Lower leg skin (tissue), 4 donors: ENCODE measurements at regions not wholly inside any gene's neighbourhood (a gene's known extent, or its start where the extent isn't known, plus 50 kb on each side); places are given as distances from the start of the nearest gene placed in this dataset.
"Not testable (repeated sequence)": the region's sequence is repeated elsewhere in the genome, so short reads cannot be mapped to it uniquely, and the experiment has no call there.

Source experiments
- DNase-seq, 2 donors: peaks; one replicate each; pipeline ENCODE4 v3.0.0-alpha.2; 2019; ENCODE audit warnings: low spot score in 2 of 2
- H3K4me3 ChIP-seq: fragments of 200-600 bp; sonication (generic); 2 replicates; pipeline ENCODE4 v1.5.1; 2017; ENCODE audit warnings: mild to moderate bottlenecking, low read depth; ENCODE audit not compliant: poor library complexity, severe bottlenecking
- POLR2A ChIP-seq, 2 donors: fragments of 450-650 bp; IDR thresholded peaks; one replicate each; pipeline ENCODE4 v1.6.1; 2016 to 2017; ENCODE audit warnings: antibody characterized with exemption in 2 of 2, mild to moderate bottlenecking in 1 of 2, moderate library complexity in 1 of 2
- whole genome bisulfite sequencing, 2 donors: methylation state at CpG; one replicate each; pipeline ENCODE4 v1.1.5; 2018; 5-methylcytosine and 5-hydroxymethylcytosine counted together
- intact Hi-C: fragments of 100-400 bp; cut with DNase I; formaldehyde crosslinking; loops from one replicate; pipeline ENCODE4 v1.15.0; 2023; ENCODE audit warnings: low total_unique reads
- TF ChIP-seq, protein P1 (sequence below), 3 donors: fragments of 450-650 bp; IDR thresholded peaks; one replicate each; pipeline ENCODE4 v1.5.1; 2016; ENCODE audit warnings: antibody characterized with exemption in 3 of 3, mild to moderate bottlenecking in 3 of 3, moderate library complexity in 2 of 3

DNA sequence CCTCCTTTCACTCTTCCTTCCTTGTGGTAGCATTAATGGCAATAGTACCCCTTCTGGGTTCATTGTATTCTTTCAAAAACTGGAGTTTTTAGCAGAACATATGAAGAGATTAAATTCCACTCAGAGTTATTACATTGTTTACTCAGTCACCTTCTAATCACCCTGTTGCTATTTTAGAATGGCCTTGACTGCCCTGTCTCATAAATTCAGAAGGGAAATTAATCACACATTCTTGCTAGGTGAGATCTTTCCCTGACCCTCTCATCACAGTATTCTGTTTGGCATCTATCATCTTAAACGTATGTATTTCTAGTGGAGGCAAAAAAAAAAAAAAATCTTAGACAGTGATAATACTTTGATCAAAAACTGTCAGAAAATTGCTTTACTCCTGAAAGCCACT lies 760.4 kb downstream of the ADCYAP1 start:
- 28 to 49% methylated on average over 1 of the region's 1 CpG for WGBS, 2 donors
- TF ChIP-seq POLR2A (IDR thresholded peaks at IDR 0.05): no peak
- TF ChIP-seq, protein P1, sequence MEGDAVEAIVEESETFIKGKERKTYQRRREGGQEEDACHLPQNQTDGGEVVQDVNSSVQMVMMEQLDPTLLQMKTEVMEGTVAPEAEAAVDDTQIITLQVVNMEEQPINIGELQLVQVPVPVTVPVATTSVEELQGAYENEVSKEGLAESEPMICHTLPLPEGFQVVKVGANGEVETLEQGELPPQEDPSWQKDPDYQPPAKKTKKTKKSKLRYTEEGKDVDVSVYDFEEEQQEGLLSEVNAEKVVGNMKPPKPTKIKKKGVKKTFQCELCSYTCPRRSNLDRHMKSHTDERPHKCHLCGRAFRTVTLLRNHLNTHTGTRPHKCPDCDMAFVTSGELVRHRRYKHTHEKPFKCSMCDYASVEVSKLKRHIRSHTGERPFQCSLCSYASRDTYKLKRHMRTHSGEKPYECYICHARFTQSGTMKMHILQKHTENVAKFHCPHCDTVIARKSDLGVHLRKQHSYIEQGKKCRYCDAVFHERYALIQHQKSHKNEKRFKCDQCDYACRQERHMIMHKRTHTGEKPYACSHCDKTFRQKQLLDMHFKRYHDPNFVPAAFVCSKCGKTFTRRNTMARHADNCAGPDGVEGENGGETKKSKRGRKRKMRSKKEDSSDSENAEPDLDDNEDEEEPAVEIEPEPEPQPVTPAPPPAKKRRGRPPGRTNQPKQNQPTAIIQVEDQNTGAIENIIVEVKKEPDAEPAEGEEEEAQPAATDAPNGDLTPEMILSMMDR (IDR thresholded peaks at IDR 0.05): no peak
- intact Hi-C loops: no loop called here
- H3K4me3 ChIP-seq: no peak overlapping the region
- DNase-seq: no peak

DNA sequence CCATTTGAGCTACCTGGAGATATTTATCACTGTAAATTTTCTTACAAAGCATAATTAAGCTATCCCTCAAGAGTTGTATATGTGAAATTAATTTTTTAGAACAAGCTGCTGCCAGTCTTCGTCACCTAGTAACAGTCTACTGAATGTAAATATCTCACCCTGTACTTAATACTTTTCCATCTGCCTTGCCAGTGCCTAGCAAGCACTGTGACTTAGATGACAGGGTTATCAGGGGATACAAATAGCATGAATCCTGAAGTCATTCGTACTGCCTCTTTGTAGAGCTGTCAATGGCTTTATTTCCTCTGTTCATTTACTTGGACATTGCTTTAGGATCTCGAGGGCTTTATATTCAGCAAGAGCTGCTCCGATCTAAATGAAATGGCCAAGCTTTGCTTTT lies 763.6 kb downstream of the ADCYAP1 start:
- 64 to 69% methylated on average over 4 of the region's 4 CpGs for WGBS, 2 donors
- no peak for DNase-seq
- intact Hi-C loops: no loop called here
- no peak overlapping the region for H3K4me3 ChIP-seq
- TF ChIP-seq, protein P1 (IDR thresholded peaks at IDR 0.05): no peak
- no peak for TF ChIP-seq POLR2A (IDR thresholded peaks at IDR 0.05)

DNA sequence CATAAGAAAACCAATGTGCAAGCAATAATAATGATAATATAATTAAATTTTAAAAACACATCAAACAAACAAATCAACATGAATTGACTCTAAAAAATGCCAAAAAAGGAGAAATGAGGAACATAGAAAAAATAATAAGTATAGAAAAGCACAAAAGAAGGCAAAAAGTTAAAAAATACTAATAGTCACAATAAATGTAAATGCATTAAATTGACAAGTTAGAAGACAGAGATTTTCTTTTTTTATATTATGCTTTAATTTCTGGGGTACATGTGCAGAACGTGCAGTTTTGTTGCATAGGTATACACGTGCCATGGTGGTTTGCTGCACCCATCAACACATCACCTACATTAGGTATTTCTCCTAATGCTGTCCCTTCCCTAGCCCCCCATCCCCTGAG lies 767.0 kb downstream of the ADCYAP1 start:
- DNase-seq, H3K4me3 ChIP-seq, intact Hi-C loops: not testable (repeated sequence)
- WGBS, 2 donors: 91 to 93% methylated on average over 2 of the region's 2 CpGs

DNA sequence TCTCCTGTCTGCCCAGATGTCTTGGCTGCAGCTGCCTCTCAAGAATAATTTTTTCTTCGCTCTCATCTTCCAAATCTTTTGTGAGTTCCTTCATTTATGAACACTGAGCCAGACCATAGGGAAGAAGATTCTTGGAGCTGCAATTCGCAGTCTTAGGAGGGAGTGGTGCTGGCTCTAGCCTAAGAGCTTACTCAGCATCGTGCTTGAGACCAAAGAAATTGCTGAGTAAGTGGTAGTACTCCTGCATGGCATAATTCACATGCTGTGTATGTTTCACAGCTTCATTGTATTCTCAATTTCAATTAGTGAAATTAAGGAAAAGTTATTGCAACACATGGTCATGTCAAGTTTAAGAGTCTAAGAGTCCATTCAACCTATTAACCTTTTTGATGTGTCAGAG lies 771.7 kb downstream of the ADCYAP1 start:
- DNase-seq: no peak
- TF ChIP-seq POLR2A (IDR thresholded peaks at IDR 0.05): no peak
- TF ChIP-seq, protein P1 (IDR thresholded peaks at IDR 0.05): no peak
- no peak overlapping the region for H3K4me3 ChIP-seq
- intact Hi-C loops: no loop called here
- WGBS, 2 donors: 66 to 73% methylated on average over 3 of the region's 3 CpGs

DNA sequence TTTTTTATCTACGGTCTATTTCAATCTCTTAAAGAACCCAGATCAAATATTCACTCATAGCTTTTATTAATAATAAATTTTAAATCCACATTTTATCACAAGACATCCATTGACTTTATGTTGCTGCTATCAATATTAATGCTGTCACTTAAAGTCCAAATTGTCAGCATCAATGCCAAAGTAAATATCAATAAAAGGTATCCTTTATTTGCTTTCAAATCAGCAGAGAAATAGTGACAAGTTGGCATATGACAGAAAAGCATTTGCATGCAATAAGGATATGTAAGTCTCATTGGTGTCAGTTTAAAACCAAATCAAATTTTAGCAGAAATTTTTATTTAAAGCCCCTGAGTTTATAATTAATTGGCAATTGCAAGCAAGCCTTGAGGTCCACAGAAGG lies 775.4 kb downstream of the ADCYAP1 start:
- no peak for DNase-seq
- WGBS, 2 donors: 80 to 91% methylated on average over 1 of the region's 1 CpG
- H3K4me3 ChIP-seq: no peak overlapping the region
- TF ChIP-seq, protein P1 (IDR thresholded peaks at IDR 0.05): no peak
- no peak for TF ChIP-seq POLR2A (IDR thresholded peaks at IDR 0.05)
- intact Hi-C loops: no loop called here

DNA sequence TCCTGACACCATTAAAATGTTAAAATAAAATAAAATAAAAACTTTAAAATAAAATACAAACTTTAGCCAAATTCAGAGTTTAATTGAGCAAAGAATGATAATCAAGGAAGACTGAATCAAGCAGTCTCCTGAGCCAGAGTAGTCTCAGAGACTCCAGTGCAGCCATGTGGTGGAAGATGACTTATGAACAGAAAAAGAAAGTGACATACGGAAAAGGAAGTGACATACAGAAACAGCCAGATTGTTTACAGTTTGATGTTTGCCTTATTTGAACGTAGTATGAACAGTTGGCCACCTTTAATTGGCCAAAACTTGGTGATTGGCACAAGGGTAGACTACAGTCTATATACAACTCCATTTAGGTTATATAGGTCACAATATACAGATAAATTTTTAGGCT lies 787.2 kb downstream of the ADCYAP1 start:
- no peak for DNase-seq
- no peak overlapping the region for H3K4me3 ChIP-seq
- intact Hi-C loops: no loop called here
- TF ChIP-seq POLR2A (IDR thresholded peaks at IDR 0.05): no peak
- TF ChIP-seq, protein P1 (IDR thresholded peaks at IDR 0.05): no peak
- WGBS, 2 donors: 81 to 82% methylated on average over 2 of the region's 2 CpGs
